Suppressor macrophage (primary cell): ENCODE measurements at regions not wholly inside any gene's neighbourhood (a gene's known extent, or its start where the extent isn't known, plus 50 kb on each side); places are given as distances from the start of the nearest gene placed in this dataset.

Experiments
- DNase-seq, 4 experiments: peaks; one replicate each; pipeline ENCODE4 v3.0.0-alpha.2; 2020 to 2022

- DNase-seq: no peak
Measured at GRCh38 chr3:59644479-59645402, 594.9 kb upstream of the CFAP20DC start.

- no peak for DNase-seq
Measured at GRCh38 chr3:59641169-59641899, 591.5 kb upstream of the CFAP20DC start.

- DNase-seq: no peak
Measured at GRCh38 chr3:59632760-59633573, 583.1 kb upstream of the CFAP20DC start.

GRCh38 chr3:59631482-59631881 lies 581.7 kb upstream of the CFAP20DC start:
- no peak for DNase-seq

- DNase-seq: no peak
Measured at GRCh38 chr3:59621037-59621436, 571.2 kb upstream of the CFAP20DC start.

- DNase-seq: no peak
Measured at GRCh38 chr3:59620325-59620724, 570.5 kb upstream of the CFAP20DC start.

- no peak for DNase-seq
Measured at GRCh38 chr3:59612444-59612715, 562.6 kb upstream of the CFAP20DC start.

GRCh38 chr3:59611649-59612443 lies 562.0 kb upstream of the CFAP20DC start:
- DNase-seq: no peak

GRCh38 chr3:59609657-59610348 lies 560.0 kb upstream of the CFAP20DC start:
- DNase-seq: no peak

GRCh38 chr3:59608356-59608755 lies 558.5 kb upstream of the CFAP20DC start:
- DNase-seq: no peak

- DNase-seq: peak in 1 of 4 experiments; percentile 5
Measured at GRCh38 chr3:59607656-59608055, 557.8 kb upstream of the CFAP20DC start.

GRCh38 chr3:59606638-59607266 lies 556.9 kb upstream of the CFAP20DC start:
- DNase-seq: no peak

GRCh38 chr3:59605944-59606534 lies 556.2 kb upstream of the CFAP20DC start:
- no peak for DNase-seq

GRCh38 chr3:59605318-59605717 lies 555.5 kb upstream of the CFAP20DC start:
- DNase-seq: no peak

- DNase-seq: no peak
Measured at GRCh38 chr3:59601486-59601885, 551.7 kb upstream of the CFAP20DC start.

GRCh38 chr3:59600631-59601030 lies 550.8 kb upstream of the CFAP20DC start:
- no peak for DNase-seq

- no peak for DNase-seq
Measured at GRCh38 chr3:59596741-59597140, 546.9 kb upstream of the CFAP20DC start.

- no peak for DNase-seq
Measured at GRCh38 chr3:59595830-59596229, 546.0 kb upstream of the CFAP20DC start.

GRCh38 chr3:59593380-59593779 lies 543.6 kb upstream of the CFAP20DC start:
- DNase-seq: no peak

- DNase-seq: no peak
Measured at GRCh38 chr3:59580996-59581395, 531.2 kb upstream of the CFAP20DC start.

- DNase-seq: no peak
Measured at GRCh38 chr3:59580499-59580898, 530.7 kb upstream of the CFAP20DC start.
